Endothelial cell of umbilical vein (primary cell): ENCODE measurements at regions not wholly inside any gene's neighbourhood (a gene's known extent, or its start where the extent isn't known, plus 50 kb on each side); places are given as distances from the start of the nearest gene placed in this dataset.

Experiments
- BruUV-seq: library from RNA; stranded (reverse); fragments of 400-500 nt; replicated peaks from 2 replicates; lab custom pipeline; 2021; lab: Mats Ljungman, UMichigan
- CTCF ChIA-PET: fragments of 300-600, 350-600 bp; sonication (Branson Sonifier 250); formaldehyde crosslinking; loops from one replicate; lab custom pipeline; 2021; ENCODE audit warnings: antibody characterized with exemption, inconsistent platforms; lab: Charles Lee
- POLR2A ChIA-PET: fragments of 300-600, 350-600 bp; sonication (Branson Sonifier 250); formaldehyde crosslinking; loops from one replicate; lab custom pipeline; 2021; ENCODE audit warnings: antibody characterized with exemption, inconsistent platforms; lab: Charles Lee
- DNase-seq: peaks from one replicate; pipeline ENCODE4 v3.0.0-alpha.2; 2011; ENCODE audit warnings: low read depth, low spot score
- FAIRE-seq: peaks from 2 replicates; lab custom pipeline; 2011; peaks lifted over from hg19 to GRCh38; lab: Jason Lieb, UNC
- H2AFZ ChIP-seq: 2 replicates; pipeline ENCODE4 v1.6.0; 2012; ENCODE audit warnings: low read depth, low read length, control low read depth, inconsistent platforms
- H3K27ac ChIP-seq: 2 replicates; pipeline ENCODE4 v1.5.1; 2011; ENCODE audit warnings: low read depth, mild to moderate bottlenecking, control low read depth, low read length, moderate library complexity; ENCODE audit not compliant: insufficient read depth
- H3K27me3 ChIP-seq, 2 experiments: 2 replicates each; pipeline versions ENCODE4 v1.6.0 to v1.6.1; 2011; ENCODE audit warnings: low read length in 2 of 2, mixed read lengths in 1 of 2; ENCODE audit not compliant: control insufficient read depth in 2 of 2, insufficient read depth in 2 of 2
- H3K36me3 ChIP-seq, 2 experiments: 2 replicates in 1 of 2; 3 replicates in 1 of 2; pipeline ENCODE4 v1.5.1; 2011; ENCODE audit warnings: low read length in 2 of 2, mild to moderate bottlenecking in 1 of 2, moderate library complexity in 1 of 2; ENCODE audit not compliant: control insufficient read depth in 2 of 2, insufficient read depth in 2 of 2; ENCODE audit errors: extremely low read depth in 1 of 2
- H3K4me1 ChIP-seq: 3 replicates; pipeline ENCODE4 v1.5.1; 2011; ENCODE audit warnings: mild to moderate bottlenecking, low read length; ENCODE audit not compliant: control insufficient read depth, insufficient read depth; ENCODE audit errors: extremely low read depth
- H3K4me2 ChIP-seq: 2 replicates; pipeline ENCODE4 v1.6.1; 2011; ENCODE audit warnings: low read length, control low read depth, mixed read lengths; ENCODE audit not compliant: insufficient read depth
- H3K4me3 ChIP-seq, 3 experiments: fragments of 200-600 bp in 1 of 3; sonication (generic), shearing (Covaris generic) in 1 of 3; replicated peaks in 1 of 3; 2 replicates each; pipeline ENCODE4 v1.5.1; 2011 to 2016; ENCODE audit warnings: control low read depth in 3 of 3, low read length in 3 of 3, mild to moderate bottlenecking in 2 of 3, inconsistent platforms in 1 of 3, low read depth in 1 of 3, moderate library complexity in 1 of 3; ENCODE audit not compliant: insufficient read depth in 1 of 3
- H3K79me2 ChIP-seq: 2 replicates; pipeline ENCODE4 v1.6.0; 2012; ENCODE audit warnings: low read length, inconsistent platforms; ENCODE audit not compliant: control insufficient read depth, insufficient read depth
- H3K9ac ChIP-seq: replicated peaks from 2 replicates; pipeline ENCODE3; 2011; ENCODE audit warnings: low read length, control low read depth; ENCODE audit not compliant: insufficient read depth; ENCODE audit errors: extremely low read depth
- H3K9me1 ChIP-seq: replicated peaks from 3 replicates; pipeline ENCODE4 v1.6.0; 2011; ENCODE audit warnings: mild to moderate bottlenecking, low read length; ENCODE audit not compliant: control insufficient read depth, insufficient read depth; ENCODE audit errors: extremely low read depth
- H3K9me3 ChIP-seq: replicated peaks from 2 replicates; pipeline ENCODE4 v1.5.1; 2012; ENCODE audit warnings: low read length, inconsistent platforms; ENCODE audit not compliant: control insufficient read depth, insufficient read depth
- H4K20me1 ChIP-seq: replicated peaks from 2 replicates; pipeline ENCODE3; 2011; ENCODE audit warnings: mild to moderate bottlenecking, low read length; ENCODE audit not compliant: control insufficient read depth, insufficient read depth; ENCODE audit errors: extremely low read depth
- EZH2 ChIP-seq: IDR thresholded peaks from 2 replicates; pipeline ENCODE4 v1.6.1; 2012; ENCODE audit warnings: borderline replicate concordance, low read depth, mild to moderate bottlenecking, moderate library complexity, low read length, inconsistent platforms; ENCODE audit not compliant: severe bottlenecking
- FOS ChIP-seq: IDR thresholded peaks from 2 replicates; pipeline ENCODE4 v1.6.1; 2011; ENCODE audit warnings: mild to moderate bottlenecking, low read length, moderate library complexity, borderline replicate concordance; ENCODE audit not compliant: insufficient read depth
- GATA2 ChIP-seq: IDR thresholded peaks from 2 replicates; pipeline ENCODE4 v1.7.0; 2011; ENCODE audit warnings: low read depth, mild to moderate bottlenecking, moderate library complexity, mixed read lengths, low read length; ENCODE audit not compliant: insufficient read length, insufficient read depth
- JUN ChIP-seq: IDR thresholded peaks from 2 replicates; pipeline ENCODE4 v1.6.1; 2011; ENCODE audit warnings: borderline replicate concordance, low read depth; ENCODE audit not compliant: insufficient read length, insufficient read depth
- MYC ChIP-seq: IDR thresholded peaks from one replicate; pipeline ENCODE4 v1.6.1; 2011; ENCODE audit warnings: mild to moderate bottlenecking, low read depth, low read length
- POLR2A ChIP-seq: IDR thresholded peaks from 2 replicates; pipeline ENCODE4 v1.6.1; 2012; ENCODE audit warnings: low read depth, mild to moderate bottlenecking, control low read depth, low read length
- POLR2AphosphoS5 ChIP-seq: IDR thresholded peaks from 2 replicates; pipeline ENCODE4 v1.6.1; 2012; ENCODE audit warnings: low read depth, mild to moderate bottlenecking, control low read depth, low read length, moderate library complexity; ENCODE audit not compliant: insufficient read depth
- dilution Hi-C: fragments of 300-500 bp; cut with MboI; formaldehyde crosslinking; loops from one replicate; pipeline ENCODE4 v1.15.0; 2019; ENCODE audit warnings: low sequenced_read_pairs; ENCODE audit not compliant: extremely low pct_ligation_motif_present
- intact Hi-C: fragments of 100-400 bp; cut with micrococcal nuclease; formaldehyde crosslinking; loops from one replicate; pipeline ENCODE4 v1.10.0; 2022
- TF ChIP-seq, protein P1 (sequence below), 2 donors: IDR thresholded peaks; 1 replicate in 1 of 2; 2 replicates in 1 of 2; pipeline ENCODE4 v1.5.1; 2011; ENCODE audit warnings: low read length in 2 of 2, mild to moderate bottlenecking in 2 of 2, moderate library complexity in 2 of 2, control low read depth in 1 of 2, inconsistent platforms in 1 of 2, low read depth in 1 of 2; ENCODE audit not compliant: insufficient read depth in 1 of 2; ENCODE audit errors: extremely low read depth in 1 of 2
- TF ChIP-seq, protein P2 (sequence below): IDR thresholded peaks from 2 replicates; pipeline ENCODE4 v1.6.1; 2011; ENCODE audit not compliant: insufficient read depth, insufficient read length

DNA sequence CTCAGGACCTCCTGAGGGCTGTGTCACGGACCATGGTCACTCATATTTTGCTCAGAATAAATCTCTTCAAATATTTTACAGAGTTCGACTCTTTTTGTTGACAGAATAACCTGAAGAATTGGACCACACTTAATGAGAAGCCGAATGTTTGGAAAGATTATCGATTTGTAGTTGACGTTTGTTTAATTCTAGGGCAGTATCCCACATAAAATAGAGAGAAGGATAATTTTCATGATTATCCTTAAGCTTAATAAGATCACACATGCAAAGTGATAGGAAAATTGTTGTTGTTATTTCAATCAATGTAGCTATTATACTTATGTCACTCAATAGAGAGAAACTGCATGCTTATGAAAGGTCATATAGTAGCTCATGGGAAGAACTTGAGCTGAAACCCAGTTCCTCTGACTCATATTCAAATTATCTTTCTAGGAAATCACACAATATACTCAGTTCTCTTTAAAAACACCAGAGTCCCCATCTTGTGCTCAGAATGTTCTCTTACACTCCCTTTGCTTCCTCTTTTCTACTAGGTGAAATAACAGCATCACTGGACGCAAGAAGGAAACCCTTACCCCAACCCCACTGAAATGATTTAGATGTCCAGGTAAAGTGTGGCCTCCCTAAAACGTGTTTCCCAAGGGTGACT, 982.1 kb downstream of the TSN start:
- Histone ChIP-seq H3K79me2 (no peaks in the 10 kb centered on the region), H4K20me1 (no peaks in the 10 kb centered on the region), H3K4me2 (no peak overlapping the region), H3K9me1 (no peaks in the 10 kb centered on the region), H2AFZ (no peak overlapping the region), H3K27me3 (no peaks in the 10 kb centered on the region), H3K27ac (no peak overlapping the region), H3K9ac (no peak overlapping the region), H3K9me3 (peaks cover 2% of the 10 kb centered on the region), H3K4me3 (no peak overlapping the region), H3K36me3 (no peaks in the 10 kb centered on the region), H3K4me1 (no peaks in the 10 kb centered on the region)
- BruUV-seq: no TSS peak
- CTCF ChIA-PET: no interaction called here
- no peak for FAIRE-seq
- peak; percentile 11 for DNase-seq
- dilution Hi-C loops: no loop called here
- POLR2A ChIA-PET: no interaction called here
- intact Hi-C loops: no loop called here
- TF ChIP-seq POLR2A: no peak
- no peak for TF ChIP-seq GATA2
- TF ChIP-seq JUN: no peak
- TF ChIP-seq, protein P1, sequence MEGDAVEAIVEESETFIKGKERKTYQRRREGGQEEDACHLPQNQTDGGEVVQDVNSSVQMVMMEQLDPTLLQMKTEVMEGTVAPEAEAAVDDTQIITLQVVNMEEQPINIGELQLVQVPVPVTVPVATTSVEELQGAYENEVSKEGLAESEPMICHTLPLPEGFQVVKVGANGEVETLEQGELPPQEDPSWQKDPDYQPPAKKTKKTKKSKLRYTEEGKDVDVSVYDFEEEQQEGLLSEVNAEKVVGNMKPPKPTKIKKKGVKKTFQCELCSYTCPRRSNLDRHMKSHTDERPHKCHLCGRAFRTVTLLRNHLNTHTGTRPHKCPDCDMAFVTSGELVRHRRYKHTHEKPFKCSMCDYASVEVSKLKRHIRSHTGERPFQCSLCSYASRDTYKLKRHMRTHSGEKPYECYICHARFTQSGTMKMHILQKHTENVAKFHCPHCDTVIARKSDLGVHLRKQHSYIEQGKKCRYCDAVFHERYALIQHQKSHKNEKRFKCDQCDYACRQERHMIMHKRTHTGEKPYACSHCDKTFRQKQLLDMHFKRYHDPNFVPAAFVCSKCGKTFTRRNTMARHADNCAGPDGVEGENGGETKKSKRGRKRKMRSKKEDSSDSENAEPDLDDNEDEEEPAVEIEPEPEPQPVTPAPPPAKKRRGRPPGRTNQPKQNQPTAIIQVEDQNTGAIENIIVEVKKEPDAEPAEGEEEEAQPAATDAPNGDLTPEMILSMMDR (IDR thresholded peaks at IDR 0.05; ENCODE audit: extremely low read depth in 1 of 2, insufficient read depth in 1 of 2, low read depth in 1 of 2, low read length in 2 of 2): no peak
- TF ChIP-seq FOS: no peak
- no peak for TF ChIP-seq MYC
- TF ChIP-seq EZH2: no peak
- TF ChIP-seq POLR2AphosphoS5: no peak
- TF ChIP-seq, protein P2, sequence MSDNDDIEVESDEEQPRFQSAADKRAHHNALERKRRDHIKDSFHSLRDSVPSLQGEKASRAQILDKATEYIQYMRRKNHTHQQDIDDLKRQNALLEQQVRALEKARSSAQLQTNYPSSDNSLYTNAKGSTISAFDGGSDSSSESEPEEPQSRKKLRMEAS: no peak
